GM19099 (cell line): ENCODE measurements at regions not wholly inside any gene's neighbourhood (a gene's known extent, or its start where the extent isn't known, plus 50 kb on each side); places are given as distances from the start of the nearest gene placed in this dataset.

Experiments
- POLR2A ChIP-seq: IDR thresholded peaks from 3 replicates; pipeline ENCODE4 v1.6.1; 2011; ENCODE audit warnings: low read depth; ENCODE audit not compliant: insufficient read length; ENCODE audit errors: extremely low read depth

GRCh38 chr1:181219938-181220337 lies 131.4 kb downstream of the IER5 start:
- TF ChIP-seq POLR2A: no peak

- TF ChIP-seq POLR2A: no peak
Observed at GRCh38 chr1:181221078-181221477, 132.6 kb downstream of the IER5 start.

- no peak for TF ChIP-seq POLR2A
Observed at GRCh38 chr1:181222972-181223505, 134.5 kb downstream of the IER5 start.

- no peak for TF ChIP-seq POLR2A
Observed at GRCh38 chr1:181239086-181239485, 150.6 kb downstream of the IER5 start.

GRCh38 chr1:181249186-181249585 lies 160.7 kb downstream of the IER5 start:
- TF ChIP-seq POLR2A: no peak

- no peak for TF ChIP-seq POLR2A
Observed at GRCh38 chr1:181250038-181250437, 161.5 kb downstream of the IER5 start.

- TF ChIP-seq POLR2A: no peak
Observed at GRCh38 chr1:181251001-181251712, 162.7 kb downstream of the IER5 start.

GRCh38 chr1:181251713-181252075 lies 163.2 kb downstream of the IER5 start:
- TF ChIP-seq POLR2A: no peak

GRCh38 chr1:181255270-181255929 lies 166.9 kb downstream of the IER5 start:
- TF ChIP-seq POLR2A: no peak

GRCh38 chr1:181257117-181257516 lies 168.6 kb downstream of the IER5 start:
- no peak for TF ChIP-seq POLR2A

- no peak for TF ChIP-seq POLR2A
Observed at GRCh38 chr1:181259026-181259745, 170.7 kb downstream of the IER5 start.

GRCh38 chr1:181260271-181260670 lies 171.8 kb downstream of the IER5 start:
- no peak for TF ChIP-seq POLR2A

GRCh38 chr1:181260994-181261393 lies 172.5 kb downstream of the IER5 start:
- TF ChIP-seq POLR2A: no peak

GRCh38 chr1:181262069-181262468 lies 173.6 kb downstream of the IER5 start:
- TF ChIP-seq POLR2A: no peak

- no peak for TF ChIP-seq POLR2A
Observed at GRCh38 chr1:181263444-181263843, 174.9 kb downstream of the IER5 start.

- TF ChIP-seq POLR2A: no peak
Observed at GRCh38 chr1:181264821-181265220, 176.3 kb downstream of the IER5 start.
